GM21737 (cell line): ENCODE measurements at regions not wholly inside any gene's neighbourhood (a gene's known extent, or its start where the extent isn't known, plus 50 kb on each side); places are given as distances from the start of the nearest gene placed in this dataset.

Source experiments
- ATAC-seq: cut with Tn5 transposase; IDR thresholded peaks from one replicate; pipeline ENCODE4 v1.9.1; 2021; ENCODE audit warnings: mild to moderate bottlenecking, moderate library complexity; ENCODE audit not compliant: unreplicated experiment

DNA sequence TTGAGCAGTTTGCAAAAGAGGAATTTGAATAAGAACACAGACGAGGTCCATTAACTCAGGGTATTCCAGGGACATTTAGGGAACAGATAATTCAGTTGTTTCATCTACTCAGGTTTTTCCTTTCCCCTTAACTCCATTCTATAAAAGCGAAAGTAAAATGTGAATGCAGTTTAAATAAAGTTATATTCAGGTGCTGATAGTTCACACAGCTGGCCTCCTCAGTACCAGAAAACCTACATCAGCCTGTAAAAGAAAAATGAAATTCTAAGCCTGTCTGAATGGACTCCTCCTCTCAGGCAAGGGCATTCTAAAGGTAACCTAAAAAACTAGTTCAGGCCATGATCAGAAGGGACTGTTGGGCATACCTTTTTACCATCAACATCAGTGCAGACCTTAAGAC is 873.8 kb downstream of the SUCLG1 start:
- ATAC-seq, result no peak

DNA sequence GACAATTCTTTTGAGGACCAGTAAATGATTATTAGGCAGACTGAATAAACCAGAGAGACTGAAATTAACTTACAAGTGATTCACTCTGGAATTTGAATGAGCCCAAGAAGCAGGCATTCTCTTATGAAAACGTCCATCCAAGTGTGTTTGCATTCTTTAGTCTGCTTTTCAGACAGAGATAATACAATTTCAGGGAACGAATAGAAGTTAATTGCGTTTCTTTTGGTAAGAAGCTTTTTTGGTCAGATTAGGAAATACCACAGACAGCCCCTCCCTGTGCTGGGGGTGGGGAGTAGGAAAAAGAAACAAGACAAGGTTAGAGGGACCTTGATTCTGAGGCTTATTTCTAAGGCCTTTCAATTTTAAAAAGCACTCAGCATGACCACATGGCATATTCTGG is 874.4 kb downstream of the SUCLG1 start:
- no peak for ATAC-seq

DNA sequence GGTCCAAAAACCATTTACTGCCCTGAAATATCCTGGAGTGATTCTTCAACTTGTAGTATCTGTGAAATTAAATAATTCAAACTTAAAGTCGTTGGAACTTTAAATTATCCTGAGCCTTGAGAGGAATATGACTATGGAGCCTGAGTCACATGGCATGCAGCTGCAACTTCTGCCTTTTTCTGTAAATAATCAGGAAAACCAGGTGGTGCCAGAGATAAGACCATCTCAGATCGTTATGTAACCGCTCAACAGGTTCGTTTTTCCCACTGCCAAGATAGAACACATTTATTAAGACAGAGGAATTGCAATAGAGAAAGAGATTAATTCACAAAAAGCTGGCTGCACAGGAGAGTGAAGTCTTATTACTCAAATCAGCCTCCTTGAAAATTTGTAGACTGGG is 876.5 kb downstream of the SUCLG1 start:
- no peak for ATAC-seq

DNA sequence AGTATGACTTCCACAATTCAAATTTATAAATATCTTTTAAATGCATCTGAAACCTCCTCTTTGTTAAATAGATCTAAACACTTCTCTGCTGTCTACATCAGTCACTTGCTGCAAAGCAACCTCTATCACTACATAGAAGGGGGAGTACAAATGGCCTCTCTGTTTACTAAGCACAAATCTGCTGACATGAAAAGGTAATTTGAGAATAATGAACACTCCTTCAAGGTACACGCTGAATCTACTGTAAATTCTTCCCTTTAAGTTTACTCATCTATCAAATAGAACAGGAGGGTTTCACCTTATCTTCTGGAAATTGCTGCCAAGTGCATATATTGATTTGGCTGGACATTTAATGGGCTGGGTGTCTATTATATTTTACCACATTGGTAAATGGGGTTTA is 879.6 kb downstream of the SUCLG1 start:
- no peak for ATAC-seq

DNA sequence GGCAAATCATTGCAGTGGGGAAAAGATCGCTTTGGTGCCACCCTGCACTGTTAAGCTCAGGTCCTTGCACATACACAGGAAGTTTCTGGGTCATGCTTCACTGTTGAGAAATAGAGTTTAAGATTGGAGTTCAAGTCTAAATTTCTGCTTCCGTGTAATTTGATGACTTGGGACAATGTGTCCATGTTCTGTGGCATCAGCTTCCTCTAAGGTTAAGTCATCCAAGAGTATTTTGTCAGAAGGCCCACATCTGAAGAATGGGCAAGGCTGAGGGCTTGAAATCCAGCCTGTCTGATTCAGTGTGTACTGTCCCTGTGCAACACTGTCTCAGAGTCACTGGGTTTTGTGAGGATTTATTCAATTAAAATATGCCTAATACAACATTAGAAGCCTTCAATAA is 880.7 kb downstream of the SUCLG1 start:
- no peak for ATAC-seq

DNA sequence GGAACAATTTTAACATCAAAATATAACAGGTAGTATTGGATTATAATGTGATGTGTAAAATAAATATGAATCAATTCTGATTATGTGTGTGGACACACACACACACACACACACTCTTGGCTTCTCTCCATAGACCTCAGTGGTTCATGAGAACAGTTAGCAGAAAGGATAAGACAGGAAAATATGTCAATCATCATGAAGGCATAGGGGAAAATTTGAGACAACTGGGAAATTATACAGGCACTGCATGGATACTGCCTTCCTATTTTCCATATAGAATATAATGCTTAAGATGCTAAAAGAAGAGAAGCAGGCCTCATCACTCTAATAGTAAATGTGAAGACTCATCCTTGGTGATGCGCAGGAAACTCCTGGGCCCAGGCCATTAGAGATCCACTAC is 884.5 kb downstream of the SUCLG1 start:
- no peak for ATAC-seq

DNA sequence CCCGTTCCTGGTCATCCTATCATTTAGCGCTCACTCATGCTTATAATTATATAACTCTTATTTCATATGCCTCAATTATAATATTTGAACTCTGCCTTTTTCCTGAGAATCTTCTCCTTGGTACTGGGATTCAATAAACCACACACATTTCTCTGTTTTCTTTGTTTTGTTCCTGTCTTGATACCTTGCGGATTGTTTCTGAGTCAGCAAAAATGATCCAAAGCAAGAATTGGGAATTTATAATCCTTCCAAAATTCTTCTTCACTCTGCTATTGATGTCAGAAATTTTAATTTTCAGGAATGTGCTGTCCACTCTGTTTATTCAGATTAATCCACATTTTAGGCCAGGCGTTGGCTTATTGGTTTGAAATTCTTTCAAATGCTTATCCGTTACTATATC is 886.0 kb downstream of the SUCLG1 start:
- ATAC-seq, result no peak

DNA sequence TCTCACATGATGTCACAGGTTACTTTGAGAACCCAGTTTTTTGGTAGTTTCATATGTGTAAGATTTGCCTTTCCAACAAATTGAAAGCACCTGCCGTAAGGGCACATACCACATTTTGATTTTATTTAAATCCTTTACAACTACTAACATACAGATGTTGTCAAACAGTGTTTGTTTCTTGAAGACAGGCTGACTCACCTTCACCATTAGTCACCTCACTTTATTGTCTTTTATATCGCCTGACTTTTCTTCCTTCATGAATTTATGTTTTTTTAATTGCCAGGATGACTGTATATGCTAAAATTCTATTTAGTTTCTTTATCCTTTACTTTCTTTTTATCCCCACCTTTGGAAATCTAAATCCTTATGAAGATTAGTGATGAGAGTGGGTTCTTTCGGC is 886.7 kb downstream of the SUCLG1 start:
- ATAC-seq, result no peak

DNA sequence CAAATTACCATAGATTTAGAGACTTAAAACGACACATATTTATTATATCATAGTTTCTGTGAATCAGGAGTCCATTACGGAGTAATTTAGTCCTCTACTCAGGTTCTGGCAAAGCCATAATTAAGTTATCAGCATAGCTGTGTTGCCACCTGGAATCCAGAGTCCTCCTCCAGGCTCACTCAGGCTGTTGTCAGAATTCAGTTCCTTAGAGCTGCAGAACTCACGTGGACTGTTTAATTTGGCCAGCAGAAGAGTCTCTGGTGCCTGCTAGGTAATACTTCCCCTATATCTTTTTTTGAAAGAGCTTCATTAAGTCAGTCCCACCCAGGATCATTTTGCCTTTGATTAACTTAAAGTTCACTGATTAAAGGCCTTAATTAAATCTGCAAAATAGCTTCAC is 891.5 kb downstream of the SUCLG1 start:
- no peak for ATAC-seq

DNA sequence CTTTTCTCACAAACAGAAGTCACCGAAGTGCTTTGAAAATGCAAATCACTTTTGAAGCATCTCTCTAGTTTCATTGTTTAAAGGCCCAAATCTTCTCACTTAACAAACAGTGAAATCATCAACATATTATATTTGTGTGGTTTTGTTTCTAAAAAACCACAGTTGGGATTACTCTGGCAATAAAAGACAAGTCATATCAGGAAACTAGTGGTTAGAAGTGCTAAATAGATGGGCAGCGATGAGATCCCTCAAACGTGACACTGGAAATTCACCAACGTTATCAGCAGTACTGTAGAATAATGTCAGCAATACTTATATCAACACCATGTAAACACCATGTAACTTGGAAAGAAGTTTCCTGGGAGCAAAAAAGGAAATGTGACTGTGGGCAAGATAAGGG is 893.5 kb downstream of the SUCLG1 start:
- ATAC-seq, result no peak

DNA sequence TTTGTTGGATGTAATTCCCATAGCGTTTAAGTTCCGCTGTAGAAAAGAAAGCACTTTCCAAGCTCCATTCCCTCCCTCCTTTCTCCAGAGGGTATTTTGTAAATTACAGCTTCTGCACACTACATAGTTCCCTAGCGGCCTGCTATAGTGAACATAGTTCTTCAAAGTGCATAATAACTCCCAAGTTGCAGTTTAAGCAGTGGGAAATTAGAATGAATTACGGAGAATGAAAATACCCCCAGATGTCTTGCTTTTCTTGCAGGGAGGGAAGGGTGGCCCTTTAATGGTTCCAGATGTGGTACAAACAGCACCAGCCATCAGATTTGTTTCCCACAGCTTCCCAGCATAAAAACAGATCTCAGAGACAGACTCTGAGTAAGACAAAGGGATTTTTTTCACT is 893.9 kb downstream of the SUCLG1 start:
- ATAC-seq, result no peak

DNA sequence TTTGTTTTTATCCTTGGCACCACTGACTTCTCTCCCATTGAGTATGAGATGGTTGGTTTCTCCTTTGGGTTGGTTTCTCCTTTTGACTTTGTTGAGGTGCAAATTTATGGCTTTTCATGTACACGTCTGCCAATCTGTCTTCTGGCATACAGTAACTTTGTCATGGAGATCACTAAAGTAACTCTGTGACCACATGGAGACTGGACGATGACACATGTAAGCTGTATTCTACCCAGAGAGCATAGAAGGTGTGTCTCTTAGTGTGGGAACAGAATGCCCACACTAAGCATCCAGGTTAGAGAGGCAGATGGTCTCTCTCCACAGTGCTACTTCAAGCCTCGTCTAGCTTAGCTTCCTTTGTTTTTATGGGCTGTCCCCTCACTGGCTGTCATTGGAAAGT is 897.5 kb downstream of the SUCLG1 start:
- no peak for ATAC-seq

DNA sequence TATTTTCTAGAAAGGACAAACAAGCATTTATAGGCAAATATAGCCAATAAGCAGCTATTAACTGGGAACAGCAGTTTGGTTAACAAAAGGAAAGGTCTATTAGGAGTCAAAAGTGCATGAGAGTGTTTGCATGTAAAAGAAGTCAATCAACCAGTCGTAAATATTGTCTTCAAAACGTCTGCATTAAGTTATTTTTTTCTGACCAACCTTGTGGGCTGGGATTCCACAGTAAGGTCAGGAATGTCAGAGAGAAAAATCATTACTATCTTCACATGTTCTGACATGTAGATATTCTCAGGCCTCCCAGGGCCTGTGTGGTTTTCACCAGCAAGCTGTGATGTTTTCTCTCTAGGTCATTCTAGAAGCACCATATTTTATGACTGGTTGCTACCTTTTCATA is 922.5 kb downstream of the SUCLG1 start:
- no peak for ATAC-seq

DNA sequence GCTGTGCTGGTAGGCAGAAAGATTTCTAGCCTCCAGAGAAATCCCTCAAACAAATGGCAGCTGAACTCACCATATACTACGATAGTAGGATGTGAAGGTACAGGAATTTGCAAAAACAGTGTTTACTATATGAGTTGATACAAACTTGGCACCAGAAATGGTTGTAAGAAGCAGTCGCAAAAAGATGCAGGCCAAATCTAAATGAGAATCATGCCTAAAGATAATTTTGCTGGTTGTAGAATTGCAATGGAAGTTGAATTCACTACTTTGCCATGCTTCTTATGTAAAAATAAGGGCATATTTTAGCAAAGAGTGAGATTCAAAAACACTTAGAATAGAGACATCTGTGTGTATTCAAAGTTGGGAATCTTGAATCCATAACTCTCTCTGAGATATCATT is 924.7 kb downstream of the SUCLG1 start:
- ATAC-seq, result no peak

DNA sequence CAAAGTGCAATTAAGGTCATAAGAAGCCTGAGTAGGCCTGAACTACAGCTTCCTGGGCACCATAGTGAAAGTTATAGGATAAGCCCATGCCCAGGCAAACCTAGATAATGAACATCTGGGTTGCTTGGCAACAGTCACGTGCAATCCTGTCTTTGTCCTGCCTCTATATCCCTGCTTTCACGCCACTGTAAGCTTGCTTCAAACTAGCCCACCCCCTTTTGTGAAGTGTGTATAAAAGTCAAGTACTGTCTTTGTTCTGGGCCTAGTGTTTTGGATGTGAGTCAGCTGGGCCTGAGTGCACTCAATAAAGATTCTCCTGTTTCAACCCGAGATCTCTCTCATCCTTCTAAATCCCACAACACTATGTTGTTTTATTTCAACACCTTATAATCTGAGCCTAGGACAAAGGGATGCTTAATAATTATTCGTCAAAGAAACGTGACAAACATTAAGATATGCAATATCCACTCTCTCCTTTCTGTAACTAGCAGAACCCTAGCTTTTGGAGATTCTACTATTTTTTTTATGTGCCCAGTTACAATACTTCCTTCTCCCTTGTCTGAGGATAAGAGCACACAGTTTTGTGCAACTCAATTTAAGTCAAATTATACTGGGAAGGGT is 927.8 kb downstream of the SUCLG1 start:
- no peak for ATAC-seq

DNA sequence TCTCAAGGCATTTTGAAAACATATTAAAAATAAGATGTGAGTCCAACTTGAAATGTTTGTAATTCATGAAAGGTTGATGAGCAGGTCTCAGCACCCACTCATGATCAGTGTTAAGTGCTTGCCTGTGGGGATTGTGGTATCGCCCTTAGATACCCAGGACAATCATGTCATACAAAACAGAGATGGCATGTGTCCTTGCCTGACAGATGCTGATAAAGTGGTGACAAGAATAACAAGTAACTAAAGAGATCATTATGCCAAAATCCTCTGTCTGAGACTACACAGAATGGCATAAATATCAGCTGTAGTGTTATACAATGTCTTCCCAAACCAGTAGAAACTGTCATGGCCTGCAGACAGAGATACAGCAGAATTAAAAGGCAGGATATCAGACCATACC is 930.3 kb downstream of the SUCLG1 start:
- no peak for ATAC-seq

DNA sequence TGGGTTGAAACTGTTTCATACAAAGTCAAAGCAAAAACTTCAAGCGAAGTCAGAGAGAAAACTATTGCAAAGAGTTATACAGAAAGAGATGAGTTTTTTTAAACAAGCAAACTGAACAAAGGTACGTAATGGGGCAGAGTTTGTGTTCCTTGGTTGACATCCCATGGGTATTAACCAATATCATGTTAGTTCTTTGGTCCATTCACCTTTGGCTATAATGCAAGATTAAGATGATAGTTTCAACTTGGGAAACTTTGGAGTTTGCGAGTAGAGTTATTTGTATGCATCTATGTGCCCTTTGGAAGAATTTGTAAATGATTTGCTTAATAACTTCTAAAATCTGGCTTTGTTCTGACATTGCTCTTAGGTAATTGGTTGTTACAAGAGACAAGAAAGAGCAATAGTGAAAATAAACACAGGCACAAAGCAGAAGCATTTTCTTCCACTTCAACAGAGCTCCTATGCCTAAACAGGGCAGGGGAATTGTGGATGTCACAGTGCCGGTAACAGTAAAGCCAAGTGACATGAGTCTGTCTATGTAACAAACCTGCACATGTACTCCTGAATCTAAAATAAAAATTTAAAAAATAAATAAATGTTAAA is 936.1 kb downstream of the SUCLG1 start:
- ATAC-seq, result no peak

DNA sequence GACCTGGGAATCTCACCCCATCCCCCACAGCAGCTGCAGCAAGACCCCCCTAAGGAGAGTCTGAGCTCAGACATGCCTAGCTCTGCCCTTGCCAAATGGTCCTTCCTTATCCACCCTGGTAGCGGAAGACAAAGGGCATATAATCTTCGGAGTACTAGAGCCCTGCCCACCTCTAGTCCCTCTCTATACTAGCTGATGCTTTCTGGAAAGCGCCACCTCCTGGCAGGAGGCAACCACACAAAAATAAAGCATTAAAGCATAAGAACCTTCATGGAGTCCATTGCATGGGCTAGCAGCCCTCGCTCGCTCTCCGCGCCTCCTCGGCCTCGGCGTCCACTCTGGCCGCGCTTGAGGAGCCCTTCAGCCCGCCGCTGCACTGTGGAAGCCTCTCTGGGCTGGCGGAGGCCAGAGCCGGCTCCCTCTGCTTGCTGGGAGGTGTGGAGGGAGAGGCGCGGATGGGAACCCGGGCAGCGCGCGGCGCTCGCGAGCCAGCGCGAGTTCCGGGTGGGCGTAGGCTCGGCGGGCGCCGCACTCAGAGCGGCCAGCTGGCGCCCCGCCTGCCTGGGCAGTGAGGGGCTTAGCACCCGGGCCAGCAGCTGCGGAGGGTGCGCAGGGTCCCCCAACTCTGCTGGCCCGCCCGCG is 941.2 kb downstream of the SUCLG1 start:
- no peak for ATAC-seq

DNA sequence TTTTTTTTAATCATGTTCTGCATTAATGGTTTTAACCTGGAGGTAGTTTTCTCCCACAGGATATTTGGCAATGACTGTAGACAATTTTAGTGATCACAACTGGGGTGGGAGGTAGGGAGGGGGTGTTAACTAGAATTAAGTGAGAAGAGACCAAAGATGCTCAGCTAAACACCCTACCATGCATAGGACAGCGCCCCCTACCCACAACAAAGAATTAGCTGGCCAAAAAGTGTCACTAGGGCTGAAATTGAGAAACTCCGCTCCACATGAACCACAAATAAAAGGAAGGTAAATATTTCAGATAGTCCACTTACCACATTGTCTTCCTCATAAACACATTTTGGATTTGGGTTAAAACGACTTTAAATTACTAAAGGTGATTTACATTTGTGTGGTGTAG is 942.6 kb downstream of the SUCLG1 start:
- ATAC-seq, result no peak

DNA sequence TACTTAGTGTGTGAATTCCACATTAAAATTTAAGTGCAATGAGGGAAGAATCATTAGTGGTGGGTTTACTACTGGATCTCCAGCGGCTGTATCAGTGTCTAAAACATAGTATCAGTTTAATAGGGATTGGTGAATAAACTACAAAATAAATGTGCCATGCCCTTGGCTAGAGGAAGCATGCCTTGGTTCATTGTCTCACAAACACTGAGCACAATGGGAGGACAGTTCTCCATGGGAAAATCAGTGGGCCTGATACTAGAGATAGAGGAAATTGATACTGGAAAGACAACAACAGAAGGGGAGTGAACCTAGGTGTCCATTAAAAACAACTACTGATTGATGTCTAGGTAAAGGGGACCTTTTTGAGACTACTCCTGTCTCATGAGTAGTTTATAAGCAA is 971.6 kb downstream of the SUCLG1 start:
- ATAC-seq, result no peak

DNA sequence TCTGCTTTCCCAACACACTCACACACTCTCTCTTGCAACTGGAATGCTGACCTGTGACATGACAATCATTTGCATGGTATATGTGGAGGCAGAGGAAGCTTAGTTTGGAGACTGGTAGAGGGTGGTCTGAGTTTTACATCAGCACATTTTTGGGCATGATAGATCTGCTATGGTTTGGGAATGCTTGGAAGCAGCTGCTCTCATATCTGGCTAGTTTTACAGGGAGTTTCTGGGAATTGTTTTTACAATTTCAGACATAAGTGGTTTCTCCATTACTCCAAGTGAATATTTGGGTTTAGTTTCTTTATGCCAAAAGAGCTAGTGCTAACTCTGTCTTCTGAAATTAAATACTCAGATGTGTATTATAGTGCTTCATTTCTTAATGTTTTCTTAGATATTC is 977.6 kb downstream of the SUCLG1 start:
- no peak for ATAC-seq

DNA sequence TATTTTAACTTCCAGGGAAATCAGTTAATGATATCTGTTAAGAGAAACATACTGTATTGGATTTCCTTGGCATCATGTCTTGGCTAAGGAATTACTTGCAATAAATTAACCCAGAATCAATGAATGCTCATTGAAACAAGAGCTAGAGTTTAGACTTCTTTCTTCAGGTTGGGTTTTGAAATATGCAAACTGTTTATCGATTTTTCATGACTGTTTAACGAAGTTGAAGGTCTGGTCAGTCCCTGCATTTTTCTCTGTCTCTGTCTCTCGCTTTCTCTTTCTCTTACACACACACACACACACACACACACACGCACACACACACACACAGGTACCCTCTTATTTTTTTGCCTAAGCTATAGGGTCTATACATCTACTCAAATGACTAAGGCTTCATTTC is 981.0 kb downstream of the SUCLG1 start:
- ATAC-seq, result no peak

DNA sequence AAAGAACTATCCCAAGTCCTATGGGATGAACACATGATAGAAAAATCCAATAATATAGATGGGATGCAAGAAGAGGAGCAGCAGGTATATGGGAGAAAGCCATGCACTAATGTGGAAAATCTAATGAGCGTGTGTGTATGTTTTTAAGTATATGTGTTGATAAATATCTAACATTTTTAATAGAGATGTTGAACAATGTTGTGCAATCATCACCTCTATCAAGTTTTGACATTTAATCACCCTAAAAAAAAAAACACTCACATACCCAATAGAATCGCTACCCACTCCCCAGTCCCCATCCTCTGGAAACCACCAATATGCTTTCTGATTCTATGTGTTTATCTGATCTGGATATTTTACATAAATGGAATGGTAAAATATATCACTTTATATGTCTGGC is 983.7 kb downstream of the SUCLG1 start:
- ATAC-seq, result no peak
